ENCODE measurements at regions not wholly inside any gene's neighbourhood (a gene's known extent, or its start where the extent isn't known, plus 50 kb on each side); places are given as distances from the start of the nearest gene placed in this dataset.

DNA sequence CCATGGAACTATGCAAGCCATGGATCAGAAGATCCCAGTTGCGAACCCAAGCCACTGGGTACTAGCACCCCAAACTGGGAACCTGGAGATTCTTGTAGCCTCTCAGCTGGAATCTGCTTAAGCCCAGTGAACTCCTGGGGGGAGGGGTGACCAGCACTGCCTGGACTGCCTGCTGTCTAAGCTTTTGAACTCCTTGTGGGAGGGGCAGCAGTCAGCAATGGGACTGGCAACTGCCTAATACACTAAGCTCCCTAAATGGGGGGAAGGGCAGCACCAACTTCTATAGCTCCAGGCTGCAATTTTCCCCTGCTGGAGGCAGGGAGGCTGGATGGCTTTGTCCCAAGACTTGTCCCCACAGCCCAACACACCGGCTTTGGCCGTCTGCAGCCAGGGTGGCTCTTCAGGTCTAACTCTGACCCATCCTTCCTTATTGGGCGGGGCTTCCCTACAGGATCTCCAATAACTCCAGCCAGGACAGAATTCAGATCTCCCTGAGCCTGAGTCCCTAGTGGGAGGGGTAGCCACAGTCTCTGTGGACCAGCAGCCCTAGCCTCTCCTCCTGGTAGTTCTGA is 485.1 kb downstream of the SOX5 start:
- H3K9ac ChIP-seq (ENCODE audit: low read length), result no peak overlapping the region
- H3K4me1 ChIP-seq (ENCODE audit: low read length), result no peaks in the 10 kb centered on the region
- 0 out of 2 replicates have a peak, but pooled peaks cover 12% of the 10 kb centered on the region for H3K9me3 ChIP-seq (ENCODE audit: insufficient read depth, low read length)
- H2AFZ ChIP-seq (ENCODE audit: low read depth, low read length), result no peak overlapping the region
- H3K79me2 ChIP-seq (ENCODE audit: low read length), result no peaks in the 10 kb centered on the region
- H3K36me3 ChIP-seq (replicated peaks; ENCODE audit: low read depth, low read length), result peaks cover 5% of the 10 kb centered on the region
- no peak overlapping the region for H3K4me2 ChIP-seq (ENCODE audit: low read length)
- TF ChIP-seq, protein P1, sequence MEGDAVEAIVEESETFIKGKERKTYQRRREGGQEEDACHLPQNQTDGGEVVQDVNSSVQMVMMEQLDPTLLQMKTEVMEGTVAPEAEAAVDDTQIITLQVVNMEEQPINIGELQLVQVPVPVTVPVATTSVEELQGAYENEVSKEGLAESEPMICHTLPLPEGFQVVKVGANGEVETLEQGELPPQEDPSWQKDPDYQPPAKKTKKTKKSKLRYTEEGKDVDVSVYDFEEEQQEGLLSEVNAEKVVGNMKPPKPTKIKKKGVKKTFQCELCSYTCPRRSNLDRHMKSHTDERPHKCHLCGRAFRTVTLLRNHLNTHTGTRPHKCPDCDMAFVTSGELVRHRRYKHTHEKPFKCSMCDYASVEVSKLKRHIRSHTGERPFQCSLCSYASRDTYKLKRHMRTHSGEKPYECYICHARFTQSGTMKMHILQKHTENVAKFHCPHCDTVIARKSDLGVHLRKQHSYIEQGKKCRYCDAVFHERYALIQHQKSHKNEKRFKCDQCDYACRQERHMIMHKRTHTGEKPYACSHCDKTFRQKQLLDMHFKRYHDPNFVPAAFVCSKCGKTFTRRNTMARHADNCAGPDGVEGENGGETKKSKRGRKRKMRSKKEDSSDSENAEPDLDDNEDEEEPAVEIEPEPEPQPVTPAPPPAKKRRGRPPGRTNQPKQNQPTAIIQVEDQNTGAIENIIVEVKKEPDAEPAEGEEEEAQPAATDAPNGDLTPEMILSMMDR (IDR thresholded peaks at IDR 0.05; ENCODE audit: low read depth, low read length), result no peak
- TF ChIP-seq EZH2phosphoT487 (IDR thresholded peaks at IDR 0.05; ENCODE audit: low read depth), result no peak
- H4K20me1 ChIP-seq (ENCODE audit: insufficient read depth, low read length), result no peaks in the 10 kb centered on the region
- no peak overlapping the region for H3K4me3 ChIP-seq (ENCODE audit: low read length)
- no peak overlapping the region for H3K27ac ChIP-seq (ENCODE audit: low read length)
- H3K27me3 ChIP-seq (ENCODE audit: low read depth, low read length), result no peaks in the 10 kb centered on the region

DNA sequence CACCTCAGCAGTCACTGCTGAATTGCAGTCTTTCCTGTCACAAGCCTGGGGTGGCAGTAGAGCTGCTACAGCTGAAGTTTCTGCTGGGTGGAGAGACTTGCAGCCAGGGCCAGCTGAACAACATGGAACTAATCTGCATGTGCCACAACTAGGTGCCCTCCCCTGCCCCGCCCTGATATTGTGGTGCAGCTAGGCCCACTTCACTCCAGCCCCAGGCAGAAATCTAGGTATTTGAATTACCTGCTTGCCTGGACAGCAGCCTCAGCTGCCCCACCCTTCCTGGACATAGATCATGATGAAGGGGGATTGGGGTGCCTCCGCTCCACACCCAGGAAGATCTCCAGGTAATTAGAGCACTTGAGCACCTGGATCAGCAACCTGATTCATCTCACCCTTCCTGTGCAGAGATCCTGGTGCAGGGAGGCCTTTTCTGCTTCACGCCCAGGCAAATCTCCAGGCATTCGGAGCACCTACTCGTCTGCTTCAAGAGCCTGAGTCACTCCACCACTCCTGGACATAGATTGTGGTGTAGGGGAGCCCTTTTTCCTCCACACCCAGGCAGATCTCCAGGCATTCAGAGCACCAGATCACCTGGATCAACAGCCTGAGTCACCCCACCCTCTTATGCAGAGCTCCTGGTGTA is 477.0 kb downstream of the SOX5 start:
- TF ChIP-seq, protein P1 (IDR thresholded peaks at IDR 0.05; ENCODE audit: low read depth, low read length), result no peak
- TF ChIP-seq EZH2phosphoT487 (IDR thresholded peaks at IDR 0.05; ENCODE audit: low read depth), result no peak
- H3K27me3 ChIP-seq (ENCODE audit: low read depth, low read length), result no peaks in the 10 kb centered on the region
- H3K9me3 ChIP-seq (ENCODE audit: insufficient read depth, low read length), result no peaks in the 10 kb centered on the region
- H3K4me3 ChIP-seq (ENCODE audit: low read length), result no peak overlapping the region
- no peak overlapping the region for H3K9ac ChIP-seq (ENCODE audit: low read length)
- H3K27ac ChIP-seq (ENCODE audit: low read length), result no peak overlapping the region
- no peak overlapping the region for H3K4me2 ChIP-seq (ENCODE audit: low read length)
- no peaks in the 10 kb centered on the region for H4K20me1 ChIP-seq (ENCODE audit: insufficient read depth, low read length)
- H3K4me1 ChIP-seq (ENCODE audit: low read length), result no peaks in the 10 kb centered on the region
- H2AFZ ChIP-seq (ENCODE audit: low read depth, low read length), result no peak overlapping the region
- H3K36me3 ChIP-seq (replicated peaks; ENCODE audit: low read depth, low read length), result no peaks in the 10 kb centered on the region
- no peaks in the 10 kb centered on the region for H3K79me2 ChIP-seq (ENCODE audit: low read length)

DNA sequence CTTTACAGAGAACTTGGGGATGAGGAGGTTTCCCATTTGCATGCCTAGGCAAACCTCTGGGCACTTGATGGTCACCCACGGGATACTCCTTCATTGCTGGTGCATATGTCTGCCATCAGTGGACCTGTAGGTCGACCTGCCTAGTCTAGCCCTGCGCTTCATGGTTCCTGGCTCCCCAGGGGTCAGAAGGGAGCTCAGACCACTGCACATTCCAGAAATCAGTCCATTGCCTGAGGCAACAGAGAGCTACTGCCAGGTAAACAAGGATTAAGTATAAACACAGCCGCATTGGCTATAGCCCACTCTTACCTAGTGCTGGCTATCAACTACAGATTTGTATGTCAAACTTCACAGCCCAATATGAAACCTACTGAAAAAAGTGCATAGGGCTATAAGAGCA is 476.4 kb downstream of the SOX5 start:
- Histone ChIP-seq H2AFZ (ENCODE audit: low read depth, low read length) (no peak overlapping the region), H3K4me2 (ENCODE audit: low read length) (no peak overlapping the region)

DNA sequence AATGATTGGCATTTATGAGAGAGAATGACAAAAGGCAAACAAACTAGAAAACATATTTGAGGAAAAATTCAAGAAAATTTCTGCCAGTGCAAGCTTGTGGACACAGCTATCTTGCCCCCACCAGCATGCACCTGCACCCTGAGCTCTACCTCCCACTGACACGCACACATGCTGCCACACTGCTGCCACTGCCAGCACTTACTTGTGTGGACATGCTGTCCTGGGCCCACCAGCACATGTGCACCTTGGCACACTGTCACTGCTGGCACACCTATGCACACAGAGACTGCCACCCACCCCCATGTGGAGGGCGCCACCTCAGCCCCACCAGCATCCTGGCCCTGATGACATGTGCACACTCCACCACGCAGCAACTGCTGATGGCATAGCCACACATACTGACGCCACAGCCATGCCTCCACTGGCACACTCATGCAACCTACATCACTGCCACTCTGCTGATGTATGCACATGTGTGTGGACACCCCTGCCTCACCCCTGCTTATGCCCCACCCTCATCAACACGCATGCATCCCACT is 475.0 kb downstream of the SOX5 start:
- H3K79me2 ChIP-seq (ENCODE audit: low read length), result no peaks in the 10 kb centered on the region
- no peak overlapping the region for H2AFZ ChIP-seq (ENCODE audit: low read depth, low read length)
- no peak overlapping the region for H3K27ac ChIP-seq (ENCODE audit: low read length)
- no peak overlapping the region for H3K4me3 ChIP-seq (ENCODE audit: low read length)
- no peaks in the 10 kb centered on the region for H3K27me3 ChIP-seq (ENCODE audit: low read depth, low read length)
- H3K36me3 ChIP-seq (replicated peaks; ENCODE audit: low read depth, low read length), result no peaks in the 10 kb centered on the region
- TF ChIP-seq, protein P1 (IDR thresholded peaks at IDR 0.05; ENCODE audit: low read depth, low read length), result no peak
- TF ChIP-seq EZH2phosphoT487 (IDR thresholded peaks at IDR 0.05; ENCODE audit: low read depth), result no peak
- no peak overlapping the region for H3K9ac ChIP-seq (ENCODE audit: low read length)
- H4K20me1 ChIP-seq (ENCODE audit: insufficient read depth, low read length), result no peaks in the 10 kb centered on the region
- H3K4me2 ChIP-seq (ENCODE audit: low read length), result no peak overlapping the region
- H3K4me1 ChIP-seq (ENCODE audit: low read length), result no peaks in the 10 kb centered on the region
- H3K9me3 ChIP-seq (ENCODE audit: insufficient read depth, low read length), result no peaks in the 10 kb centered on the region

More for the DNA sequence above, 476.4 kb downstream of the SOX5 start:
- Histone ChIP-seq H3K36me3 (replicated peaks; ENCODE audit: low read depth, low read length) (no peaks in the 10 kb centered on the region), H3K9me3 (ENCODE audit: insufficient read depth, low read length) (no peaks in the 10 kb centered on the region), H3K27me3 (ENCODE audit: low read depth, low read length) (no peaks in the 10 kb centered on the region), H3K9ac (ENCODE audit: low read length) (no peak overlapping the region), H3K27ac (ENCODE audit: low read length) (no peak overlapping the region), H3K79me2 (ENCODE audit: low read length) (no peaks in the 10 kb centered on the region), H3K4me3 (ENCODE audit: low read length) (no peak overlapping the region), H4K20me1 (ENCODE audit: insufficient read depth, low read length) (no peaks in the 10 kb centered on the region), H3K4me1 (ENCODE audit: low read length) (no peaks in the 10 kb centered on the region)
- TF ChIP-seq, protein P1 (IDR thresholded peaks at IDR 0.05; ENCODE audit: low read depth, low read length), result no peak
- no peak for TF ChIP-seq EZH2phosphoT487 (IDR thresholded peaks at IDR 0.05; ENCODE audit: low read depth)
